ENCODE measurements at regions not wholly inside any gene's neighbourhood (a gene's known extent, or its start where the extent isn't known, plus 50 kb on each side); places are given as distances from the start of the nearest gene placed in this dataset.

DNA sequence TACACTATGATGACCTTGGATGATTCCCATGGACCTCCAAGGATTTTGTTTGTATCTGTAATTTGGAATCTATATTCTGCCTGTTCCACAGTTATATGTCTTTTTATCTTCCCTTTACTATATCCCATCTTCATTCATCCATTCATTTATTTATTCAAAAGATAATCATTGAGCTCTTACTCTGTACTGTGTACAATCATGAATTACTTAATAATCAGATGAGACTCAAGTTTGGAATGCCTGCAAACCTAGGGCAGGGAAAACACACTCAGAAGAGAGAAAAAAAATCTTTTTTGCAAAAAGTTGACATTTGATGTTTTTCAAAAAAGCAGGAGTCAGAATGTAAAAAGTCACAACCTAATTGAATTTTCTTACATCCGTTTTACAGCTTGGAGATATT lies 170.2 kb upstream of the GNAI1 start:
- Histone ChIP-seq H3K4me3 (ENCODE audit: low read length in 3 of 3) (no peak overlapping the region), H3K36me3 (ENCODE audit: control insufficient read depth in 2 of 3, insufficient read depth in 3 of 3, low read length in 3 of 3) (no peaks in the 10 kb centered on the region), H3K9me3 (ENCODE audit: control insufficient read depth in 2 of 3, insufficient read depth in 1 of 3, low read length in 3 of 3) (no peaks in the 10 kb centered on the region), H3K27me3 (ENCODE audit: control insufficient read depth, insufficient read depth, low read length) (no peaks in the 10 kb centered on the region), H3K27ac (ENCODE audit: low read depth in 2 of 2, low read length in 2 of 2) (no peak overlapping the region), H3K4me1 (ENCODE audit: control insufficient read depth in 2 of 3, insufficient read depth in 2 of 3, low read depth in 1 of 3, low read length in 3 of 3) (no peaks in the 10 kb centered on the region), H3K9ac (ENCODE audit: low read length in 3 of 3) (no peak overlapping the region)
- intact Hi-C loops (cut with DNase I), result no loop called here
- TF ChIP-seq, protein P1, sequence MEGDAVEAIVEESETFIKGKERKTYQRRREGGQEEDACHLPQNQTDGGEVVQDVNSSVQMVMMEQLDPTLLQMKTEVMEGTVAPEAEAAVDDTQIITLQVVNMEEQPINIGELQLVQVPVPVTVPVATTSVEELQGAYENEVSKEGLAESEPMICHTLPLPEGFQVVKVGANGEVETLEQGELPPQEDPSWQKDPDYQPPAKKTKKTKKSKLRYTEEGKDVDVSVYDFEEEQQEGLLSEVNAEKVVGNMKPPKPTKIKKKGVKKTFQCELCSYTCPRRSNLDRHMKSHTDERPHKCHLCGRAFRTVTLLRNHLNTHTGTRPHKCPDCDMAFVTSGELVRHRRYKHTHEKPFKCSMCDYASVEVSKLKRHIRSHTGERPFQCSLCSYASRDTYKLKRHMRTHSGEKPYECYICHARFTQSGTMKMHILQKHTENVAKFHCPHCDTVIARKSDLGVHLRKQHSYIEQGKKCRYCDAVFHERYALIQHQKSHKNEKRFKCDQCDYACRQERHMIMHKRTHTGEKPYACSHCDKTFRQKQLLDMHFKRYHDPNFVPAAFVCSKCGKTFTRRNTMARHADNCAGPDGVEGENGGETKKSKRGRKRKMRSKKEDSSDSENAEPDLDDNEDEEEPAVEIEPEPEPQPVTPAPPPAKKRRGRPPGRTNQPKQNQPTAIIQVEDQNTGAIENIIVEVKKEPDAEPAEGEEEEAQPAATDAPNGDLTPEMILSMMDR (IDR thresholded peaks at IDR 0.05; ENCODE audit: borderline replicate concordance, extremely low read depth, insufficient read depth), result no peak
- FAIRE-seq (no peak), DNase-seq (no peak)

DNA sequence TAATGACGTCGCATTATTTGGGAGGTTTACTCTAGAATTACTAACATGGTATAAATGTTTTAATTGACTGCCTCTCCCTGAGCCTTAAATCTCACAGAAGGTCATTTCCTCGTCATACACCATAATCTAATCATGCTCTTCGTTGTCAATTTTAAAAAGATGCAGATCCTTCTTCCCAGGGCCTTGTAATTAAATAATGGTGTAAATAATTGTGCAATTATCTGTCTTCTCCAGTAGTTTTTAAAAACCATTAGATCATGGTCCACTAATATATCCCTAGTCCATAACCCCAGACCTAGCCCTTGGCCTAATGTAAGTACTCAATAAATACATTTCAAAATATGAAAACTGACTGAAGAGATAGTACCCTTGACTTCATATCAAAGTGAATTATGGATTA lies 181.5 kb upstream of the GNAI1 start:
- no peak overlapping the region for H3K4me3 ChIP-seq (ENCODE audit: low read length in 3 of 3)
- no peaks in the 10 kb centered on the region for H3K27me3 ChIP-seq (ENCODE audit: control insufficient read depth, insufficient read depth, low read length)
- no peaks in the 10 kb centered on the region for H3K4me1 ChIP-seq (ENCODE audit: control insufficient read depth in 2 of 3, insufficient read depth in 2 of 3, low read depth in 1 of 3, low read length in 3 of 3)
- TF ChIP-seq, protein P1 (IDR thresholded peaks at IDR 0.05; ENCODE audit: borderline replicate concordance, extremely low read depth, insufficient read depth), result no peak
- no peak overlapping the region for H3K27ac ChIP-seq (ENCODE audit: low read depth in 2 of 2, low read length in 2 of 2)
- H3K9ac ChIP-seq (ENCODE audit: low read length in 3 of 3), result no peak overlapping the region
- intact Hi-C loops (cut with DNase I), result no loop called here
- DNase-seq (no peak), FAIRE-seq (no peak)
- H3K9me3 ChIP-seq (ENCODE audit: control insufficient read depth in 2 of 3, insufficient read depth in 1 of 3, low read length in 3 of 3), result no peaks in the 10 kb centered on the region
- no peaks in the 10 kb centered on the region for H3K36me3 ChIP-seq (ENCODE audit: control insufficient read depth in 2 of 3, insufficient read depth in 3 of 3, low read length in 3 of 3)

DNA sequence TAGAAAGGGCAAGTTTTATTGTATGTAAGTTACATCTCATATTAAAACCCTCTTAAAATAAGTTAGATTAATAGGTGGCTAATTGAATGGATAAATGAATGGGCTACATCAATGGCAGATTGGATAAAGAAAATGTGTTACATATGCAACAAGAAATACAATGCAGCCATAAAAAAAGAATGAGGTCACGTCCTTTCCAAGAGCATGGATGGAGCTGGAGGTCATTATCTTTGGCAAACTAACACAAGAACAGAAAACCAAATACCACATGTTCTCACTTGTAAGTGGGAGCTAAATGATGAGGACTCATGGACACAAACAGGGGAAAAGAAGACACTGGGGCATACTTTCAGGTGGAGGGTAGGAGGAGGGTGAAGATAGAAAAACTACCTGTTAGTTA lies 182.2 kb upstream of the GNAI1 start:
- DNase-seq (no peak), FAIRE-seq (no peak)
- TF ChIP-seq, protein P1 (IDR thresholded peaks at IDR 0.05; ENCODE audit: borderline replicate concordance, extremely low read depth, insufficient read depth), result no peak
- H3K9ac ChIP-seq (ENCODE audit: low read length in 3 of 3), result no peak overlapping the region
- H3K27ac ChIP-seq (ENCODE audit: low read depth in 2 of 2, low read length in 2 of 2), result no peak overlapping the region
- no peaks in the 10 kb centered on the region for H3K4me1 ChIP-seq (ENCODE audit: control insufficient read depth in 2 of 3, insufficient read depth in 2 of 3, low read depth in 1 of 3, low read length in 3 of 3)
- no peaks in the 10 kb centered on the region for H3K9me3 ChIP-seq (ENCODE audit: control insufficient read depth in 2 of 3, insufficient read depth in 1 of 3, low read length in 3 of 3)
- intact Hi-C loops (cut with DNase I), result no loop called here
- H3K36me3 ChIP-seq (ENCODE audit: control insufficient read depth in 2 of 3, insufficient read depth in 3 of 3, low read length in 3 of 3), result no peaks in the 10 kb centered on the region
- no peaks in the 10 kb centered on the region for H3K27me3 ChIP-seq (ENCODE audit: control insufficient read depth, insufficient read depth, low read length)
- H3K4me3 ChIP-seq (ENCODE audit: low read length in 3 of 3), result no peak overlapping the region

DNA sequence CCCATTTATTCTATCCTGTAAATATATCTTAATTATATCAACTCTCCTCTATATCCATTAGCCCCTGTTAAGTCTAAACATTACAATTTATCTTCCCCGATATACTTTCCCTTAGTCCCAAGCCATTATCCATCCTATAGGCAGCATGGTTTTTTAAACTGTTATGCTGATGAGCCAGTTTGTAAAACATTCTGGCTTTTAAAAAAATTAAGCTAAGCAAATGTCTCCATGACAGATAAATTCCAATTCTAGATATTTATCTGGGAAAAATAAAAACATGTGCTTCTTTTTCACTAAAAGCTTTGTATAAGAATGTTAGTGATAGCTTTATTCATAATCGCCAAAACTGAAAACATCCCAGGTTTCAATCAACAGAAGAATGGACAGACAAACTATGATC lies 183.2 kb upstream of the GNAI1 start:
- FAIRE-seq (no peak), DNase-seq (no peak)
- Histone ChIP-seq H3K36me3 (ENCODE audit: control insufficient read depth in 2 of 3, insufficient read depth in 3 of 3, low read length in 3 of 3) (no peaks in the 10 kb centered on the region), H3K27ac (ENCODE audit: low read depth in 2 of 2, low read length in 2 of 2) (no peak overlapping the region), H3K4me3 (ENCODE audit: low read length in 3 of 3) (no peak overlapping the region), H3K27me3 (ENCODE audit: control insufficient read depth, insufficient read depth, low read length) (no peaks in the 10 kb centered on the region), H3K4me1 (ENCODE audit: control insufficient read depth in 2 of 3, insufficient read depth in 2 of 3, low read depth in 1 of 3, low read length in 3 of 3) (no peaks in the 10 kb centered on the region), H3K9me3 (ENCODE audit: control insufficient read depth in 2 of 3, insufficient read depth in 1 of 3, low read length in 3 of 3) (no peaks in the 10 kb centered on the region), H3K9ac (ENCODE audit: low read length in 3 of 3) (no peak overlapping the region)
- intact Hi-C loops (cut with DNase I), result no loop called here
- TF ChIP-seq, protein P1 (IDR thresholded peaks at IDR 0.05; ENCODE audit: borderline replicate concordance, extremely low read depth, insufficient read depth), result no peak
